NCI-H82 (cell line): ENCODE measurements at regions not wholly inside any gene's neighbourhood (a gene's known extent, or its start where the extent isn't known, plus 50 kb on each side); places are given as distances from the start of the nearest gene placed in this dataset.
"Not testable (repeated sequence)": the region's sequence is repeated elsewhere in the genome, so short reads cannot be mapped to it uniquely, and the experiment has no call there.

Source experiments
- DNase-seq: peaks from one replicate; lab custom pipeline; 2025; lab: John Stamatoyannopoulos, UW

DNA sequence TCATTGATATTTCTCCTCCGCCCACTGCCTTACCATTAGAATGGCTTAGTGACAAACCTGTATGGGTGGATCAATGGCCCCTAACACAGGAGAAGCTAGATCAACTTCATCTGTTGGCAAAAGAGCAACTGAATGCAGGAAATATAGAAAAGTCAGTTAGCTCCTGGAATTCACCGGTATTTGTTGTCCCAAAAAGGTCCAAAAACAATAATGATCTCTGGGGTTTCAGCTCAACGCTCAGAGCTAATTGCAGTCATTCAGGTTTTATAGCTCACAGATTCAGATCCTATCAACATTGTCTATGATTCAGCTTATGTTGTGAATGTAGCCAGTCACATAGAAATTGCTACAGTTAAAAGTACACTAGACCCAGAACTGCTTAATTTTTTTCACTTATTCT is 124.0 kb upstream of the ZCCHC13 start:
- DNase-seq = no peak

DNA sequence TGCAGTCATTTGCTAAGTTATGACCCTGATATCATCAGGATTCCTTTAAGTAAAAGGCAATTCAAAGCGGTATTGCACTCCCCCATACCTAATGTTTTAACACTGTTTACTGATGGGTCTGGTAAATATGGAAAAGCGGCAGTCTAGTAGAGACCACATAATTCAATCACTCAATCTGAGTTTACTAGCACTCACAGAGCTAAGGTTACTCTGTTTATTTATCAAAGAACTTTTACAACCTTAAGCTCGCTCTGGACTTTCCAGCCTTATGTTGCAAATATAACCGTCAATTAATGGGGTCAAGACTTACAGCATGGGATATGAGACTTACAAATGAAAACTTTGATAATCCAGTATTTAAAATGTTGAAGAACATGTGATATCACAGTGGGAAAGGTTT is 124.5 kb upstream of the ZCCHC13 start:
- DNase-seq = no peak

DNA sequence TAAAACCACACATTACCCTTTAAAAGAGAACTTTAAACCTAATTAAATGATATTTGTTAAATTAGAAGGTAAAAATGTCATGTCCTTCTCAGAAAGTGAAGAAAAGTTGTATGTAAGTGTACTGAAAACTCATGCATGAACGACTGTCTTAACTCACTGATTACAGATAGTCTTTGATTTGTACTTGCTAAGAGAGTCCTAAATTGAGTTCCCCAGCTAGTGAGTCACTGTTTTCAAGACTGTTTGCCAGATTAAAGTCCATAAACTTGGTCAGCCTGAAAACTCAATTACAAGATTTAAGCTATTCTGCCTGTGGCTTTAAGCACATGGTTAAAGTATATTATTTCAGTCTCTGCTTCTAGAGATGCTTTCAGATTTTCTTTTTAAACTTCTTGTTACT is 124.9 kb upstream of the ZCCHC13 start:
- DNase-seq = no peak

DNA sequence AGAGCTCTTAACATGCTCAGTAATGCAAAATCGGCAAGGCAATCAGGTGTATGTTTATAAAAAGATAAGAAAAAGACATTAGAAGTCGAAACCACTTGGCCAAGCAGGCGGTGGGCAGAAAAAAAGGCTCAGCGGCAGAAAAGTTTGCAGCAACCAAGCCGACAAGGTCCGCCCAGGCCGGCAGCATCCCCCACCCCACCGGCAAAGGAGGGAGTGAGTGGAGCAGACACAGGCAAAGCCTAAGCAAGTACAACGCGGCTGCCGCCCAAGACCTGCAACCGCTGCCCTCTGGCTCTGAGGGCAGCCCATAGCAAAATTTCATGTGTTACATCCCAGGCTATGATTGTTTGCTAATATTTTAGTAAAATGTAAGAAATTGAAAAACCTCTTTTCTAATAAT is 125.4 kb upstream of the ZCCHC13 start:
- peak; percentile 1 for DNase-seq

DNA sequence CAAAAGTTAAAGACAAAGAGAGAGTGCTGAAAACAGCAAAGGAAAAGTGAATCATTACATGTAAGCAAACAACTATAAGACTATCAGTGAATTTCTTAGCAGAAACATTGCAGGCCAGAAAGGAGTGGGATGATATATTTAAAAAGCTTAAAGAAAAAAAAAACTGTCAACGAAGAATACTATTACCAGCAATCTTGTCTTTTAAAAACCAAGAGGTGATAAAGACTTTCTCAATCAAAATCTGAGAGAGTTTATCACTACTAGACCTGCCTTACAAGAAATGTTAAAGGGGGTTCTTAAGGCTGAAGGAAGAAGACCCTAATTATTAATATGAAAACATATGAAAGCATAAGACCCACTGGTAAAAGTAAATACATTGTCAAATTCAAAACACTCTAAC is 132.5 kb upstream of the ZCCHC13 start:
- DNase-seq = no peak

DNA sequence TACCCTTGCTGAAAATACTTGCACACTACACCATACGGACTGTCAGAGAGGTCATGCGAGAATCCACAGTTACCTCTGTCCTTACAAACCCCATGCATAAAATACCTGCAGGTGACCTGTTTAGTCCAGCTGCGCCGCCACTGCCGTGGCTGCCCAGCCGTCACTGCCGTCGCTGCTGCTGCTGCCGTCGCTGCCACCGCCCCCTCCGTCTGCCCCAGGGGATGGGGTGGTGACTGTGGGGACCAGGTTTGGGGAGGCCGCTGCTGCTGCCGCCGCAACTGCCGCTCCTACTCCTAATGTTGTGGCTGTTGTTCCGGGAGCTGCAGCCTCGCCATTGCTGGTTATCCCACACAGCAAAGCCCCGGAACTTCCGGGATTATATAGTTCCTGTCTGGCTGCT is 141.8 kb upstream of the ZCCHC13 start:
- no peak for DNase-seq

DNA sequence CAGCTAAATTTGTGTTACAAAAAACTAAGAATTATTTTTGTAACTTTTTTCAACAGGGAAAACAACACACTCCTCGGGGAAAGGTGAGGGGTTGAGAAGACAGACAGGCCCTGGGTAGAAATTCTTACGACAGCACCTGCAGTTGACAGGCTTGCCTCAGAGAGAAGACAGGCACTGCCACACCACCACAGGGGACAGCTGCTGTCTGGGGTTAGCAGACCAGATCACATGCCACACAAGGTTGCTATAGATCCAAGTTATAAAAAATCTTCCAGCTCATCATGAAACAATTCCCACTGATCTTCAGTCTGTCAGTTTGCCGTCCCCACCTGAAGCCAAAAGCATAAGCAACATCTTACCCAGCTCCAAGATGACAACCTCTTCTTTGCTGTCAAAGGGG is 143.2 kb upstream of the ZCCHC13 start:
- no peak for DNase-seq

DNA sequence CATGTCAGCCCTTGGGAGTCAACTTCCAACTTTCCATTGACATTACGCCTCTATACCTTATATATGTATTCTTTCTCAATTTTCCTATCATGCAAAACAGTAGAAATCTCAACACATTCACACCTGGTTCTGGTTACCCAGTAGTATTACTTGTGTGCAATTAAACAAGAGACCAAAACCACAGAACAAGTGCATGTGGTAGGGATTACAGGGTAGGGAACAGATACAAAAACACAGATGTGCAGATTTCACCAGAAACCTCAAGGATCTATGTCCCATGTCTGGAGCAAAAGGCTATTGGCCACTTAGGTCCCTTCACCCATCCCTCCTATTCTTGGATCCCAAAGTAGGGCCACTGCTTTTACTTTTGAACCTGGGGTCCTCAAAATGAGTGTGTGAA is 143.6 kb upstream of the ZCCHC13 start:
- DNase-seq = no peak

DNA sequence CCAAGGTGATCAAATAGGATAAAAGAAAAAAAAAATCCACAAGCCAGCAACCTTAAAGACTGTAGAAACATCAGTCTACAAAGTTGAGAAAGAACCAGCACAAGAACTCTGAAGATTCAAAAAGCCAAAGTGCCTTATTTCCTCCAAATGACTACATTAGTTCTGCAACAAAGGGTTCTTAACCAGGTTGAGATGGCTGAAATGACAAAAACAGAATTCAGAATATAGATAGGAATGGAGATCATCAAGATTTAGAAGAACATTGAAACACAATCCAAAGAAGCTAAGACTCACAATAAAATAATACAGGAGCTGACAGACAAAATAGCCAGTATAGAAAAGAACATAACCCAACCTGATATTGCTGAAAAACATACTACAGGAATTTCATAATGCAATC is 156.5 kb upstream of the ZCCHC13 start:
- DNase-seq = no peak

DNA sequence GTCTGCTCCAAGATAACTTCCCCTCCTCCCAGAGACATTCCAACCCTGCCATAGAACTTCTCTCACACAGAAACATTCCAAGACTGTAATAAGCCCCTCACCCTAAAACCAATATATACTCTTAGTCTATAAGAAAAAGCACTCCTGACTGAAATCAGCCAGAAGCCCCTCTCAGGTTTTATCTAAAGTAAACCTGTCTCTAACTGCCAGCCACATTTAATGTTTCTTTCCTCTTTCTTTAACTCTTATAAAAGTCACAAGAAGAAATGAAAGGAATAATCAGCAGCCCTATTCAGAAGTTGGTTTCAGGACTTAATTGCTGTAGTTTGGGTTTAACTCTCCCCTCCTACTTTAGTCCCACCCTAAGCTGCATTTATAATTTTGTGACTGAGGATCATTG is 165.0 kb upstream of the ZCCHC13 start:
- no peak for DNase-seq

DNA sequence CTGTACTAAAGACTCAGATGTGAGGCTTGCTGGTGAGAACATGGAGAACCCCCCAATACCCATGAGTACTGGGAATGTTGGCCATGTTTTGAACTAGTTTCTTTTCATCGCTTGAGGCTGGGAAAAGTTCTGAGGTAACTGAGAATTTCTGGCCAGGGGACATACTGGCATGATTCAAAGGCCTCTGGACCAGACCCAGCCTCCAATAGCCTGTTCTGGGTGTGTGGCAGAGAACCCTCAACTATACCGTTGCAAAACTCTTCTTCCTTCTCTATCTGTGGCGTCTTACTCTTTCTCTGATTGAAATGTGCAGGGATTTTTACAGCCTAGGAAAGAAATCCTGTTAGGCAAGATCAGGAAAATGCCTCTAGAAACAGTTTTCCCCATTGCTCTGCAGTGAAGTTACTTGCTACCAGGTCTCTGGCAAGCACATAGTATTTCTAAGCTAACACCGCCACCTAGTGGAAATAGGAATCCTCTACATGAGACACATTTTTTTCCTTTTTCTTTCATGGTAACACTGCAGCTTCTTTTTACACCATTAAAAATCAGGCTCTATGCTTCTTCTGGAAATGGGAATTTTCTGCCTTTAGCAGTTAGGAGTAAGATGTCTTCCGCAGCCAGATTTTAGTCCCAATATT is 170.7 kb upstream of the ZCCHC13 start:
- peak; percentile 79 for DNase-seq

DNA sequence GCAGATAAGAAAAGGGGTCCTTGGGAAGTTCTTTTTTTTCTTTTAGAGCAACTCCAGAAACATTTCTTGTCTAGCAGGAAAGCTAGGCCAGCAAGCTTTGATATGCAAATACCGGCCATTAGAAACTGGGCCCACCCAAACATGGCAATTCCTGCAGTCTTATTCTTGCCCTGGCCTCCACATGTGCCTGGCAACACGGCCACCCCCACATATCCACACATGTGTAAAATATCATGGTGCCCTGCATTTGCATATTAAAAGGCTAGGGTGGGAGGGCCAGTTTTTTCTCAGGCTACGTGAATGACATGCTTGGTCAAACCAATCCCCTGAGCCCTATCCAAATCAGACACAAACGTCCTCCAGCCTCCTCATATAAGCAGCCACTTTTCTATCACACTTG is 171.7 kb upstream of the ZCCHC13 start:
- no peak for DNase-seq

DNA sequence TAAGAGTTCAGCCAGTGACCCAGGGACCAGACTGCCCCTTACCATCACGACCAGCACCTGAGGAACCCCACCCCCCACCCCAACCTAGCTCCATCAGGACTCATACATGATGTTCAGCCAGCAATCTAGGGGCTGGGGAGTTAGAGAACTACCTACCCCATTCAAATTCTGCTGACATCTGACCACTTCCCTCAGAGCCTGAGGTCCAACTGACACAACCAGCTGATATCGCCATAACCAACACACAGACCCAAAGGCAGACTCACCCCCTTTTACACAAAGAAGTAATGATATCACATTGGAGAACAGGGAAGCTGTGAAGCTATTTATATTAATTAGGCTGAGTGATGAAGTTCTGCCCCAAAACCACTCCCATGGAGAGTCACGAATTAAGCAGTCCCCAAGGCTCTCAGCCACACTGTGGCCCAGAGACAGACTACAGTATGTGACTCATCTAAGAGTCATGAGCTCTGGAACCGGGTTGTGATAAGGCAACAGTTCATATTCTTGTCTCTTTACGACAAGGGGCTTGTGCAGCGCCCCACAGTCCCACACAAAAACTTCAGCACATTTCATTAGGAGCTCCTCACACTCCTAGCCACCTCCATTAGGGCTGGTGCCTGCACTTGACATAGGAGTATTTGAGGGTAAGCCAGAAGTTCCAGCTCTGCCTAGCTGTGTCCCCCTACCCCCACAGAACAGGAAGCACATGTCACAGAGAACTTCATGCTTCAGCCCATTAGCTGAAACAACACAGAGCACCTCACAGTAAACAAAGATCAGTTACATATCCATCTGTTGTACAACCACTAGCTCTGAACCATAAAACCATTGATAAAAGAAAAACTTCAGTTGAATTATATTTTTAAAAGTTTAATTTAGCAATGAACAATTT is 184.7 kb upstream of the ZCCHC13 start:
- no peak for DNase-seq

DNA sequence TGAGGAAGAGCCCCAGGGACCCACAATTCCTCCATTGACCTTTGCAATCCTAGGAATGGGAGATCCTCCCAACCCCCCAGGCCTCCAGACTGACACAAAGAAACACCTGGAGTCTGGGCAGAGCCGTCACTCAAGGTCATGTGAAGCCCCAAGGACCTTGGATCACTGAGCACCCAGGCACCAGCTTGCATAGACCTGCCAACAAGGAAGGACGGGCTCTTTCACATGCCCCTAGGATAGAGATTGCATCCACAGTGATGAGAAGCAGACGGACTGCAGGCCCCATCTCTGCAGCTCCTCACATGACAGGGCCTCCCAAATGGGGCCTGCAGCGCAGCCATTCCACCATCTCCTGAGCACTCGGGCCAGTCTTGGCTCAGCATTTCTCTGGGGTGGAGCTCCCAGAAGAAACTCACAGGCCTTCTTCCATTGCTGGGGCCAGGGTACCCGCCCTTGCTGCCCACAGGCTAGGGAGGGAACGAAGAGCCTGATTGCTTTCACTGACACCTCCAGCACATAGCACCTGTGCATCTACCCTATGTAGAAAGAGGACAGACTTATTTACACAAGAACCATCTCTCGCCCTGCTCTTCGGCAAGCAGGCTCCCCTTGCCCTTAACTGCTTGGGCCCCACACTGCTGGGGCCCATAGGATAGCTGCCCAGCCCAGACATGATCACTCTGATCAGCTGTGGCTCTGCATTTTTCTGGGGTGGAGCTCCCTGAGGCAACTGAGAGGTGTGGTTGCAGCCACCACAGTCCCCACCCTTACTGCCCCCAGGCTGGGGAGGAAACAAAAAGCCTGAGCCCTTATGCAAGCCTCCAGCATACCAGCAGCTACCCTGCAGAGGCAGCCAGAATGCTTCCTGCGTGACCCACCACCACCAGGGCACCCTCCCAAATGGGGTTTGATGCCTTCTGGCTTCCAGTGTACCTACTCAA is 185.7 kb upstream of the ZCCHC13 start:
- DNase-seq = no peak

DNA sequence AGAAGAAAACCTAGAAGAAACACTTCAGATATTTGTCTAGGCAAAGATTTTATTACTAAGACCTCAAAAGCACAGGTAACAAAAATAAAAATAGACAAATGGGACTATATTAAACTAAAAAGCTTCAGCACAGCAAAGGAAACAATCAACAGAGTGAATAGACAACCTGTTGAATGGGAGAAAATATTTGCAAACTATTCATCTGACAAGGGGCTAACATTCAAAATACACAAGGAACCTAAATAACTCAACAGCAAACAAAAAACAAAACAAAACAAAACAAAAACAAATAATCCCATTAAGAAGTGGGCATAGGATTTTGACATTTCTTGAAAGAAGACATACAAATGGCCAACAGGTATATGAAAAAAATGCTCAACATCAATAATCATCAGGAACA is 192.7 kb upstream of the ZCCHC13 start:
- no peak for DNase-seq

DNA sequence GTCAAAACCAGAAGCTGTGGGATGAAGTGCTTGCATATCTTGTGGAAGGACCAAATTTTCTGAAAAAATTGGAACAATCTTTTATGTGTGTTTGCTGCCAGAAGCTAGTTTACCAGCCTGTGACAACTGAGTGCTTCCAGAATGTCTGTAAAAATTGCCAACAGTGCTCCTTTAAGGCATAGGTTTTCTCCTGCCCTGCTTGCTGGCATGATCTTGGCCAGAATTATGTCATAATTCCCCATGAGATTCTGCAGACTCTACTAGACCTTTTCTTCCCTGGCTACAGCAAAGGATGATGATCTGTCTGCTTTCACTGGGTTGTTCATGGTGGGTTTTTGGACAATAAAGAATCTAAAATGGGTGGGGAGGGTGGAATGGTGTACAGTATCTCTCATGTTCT is 196.3 kb upstream of the ZCCHC13 start:
- DNase-seq = no peak

DNA sequence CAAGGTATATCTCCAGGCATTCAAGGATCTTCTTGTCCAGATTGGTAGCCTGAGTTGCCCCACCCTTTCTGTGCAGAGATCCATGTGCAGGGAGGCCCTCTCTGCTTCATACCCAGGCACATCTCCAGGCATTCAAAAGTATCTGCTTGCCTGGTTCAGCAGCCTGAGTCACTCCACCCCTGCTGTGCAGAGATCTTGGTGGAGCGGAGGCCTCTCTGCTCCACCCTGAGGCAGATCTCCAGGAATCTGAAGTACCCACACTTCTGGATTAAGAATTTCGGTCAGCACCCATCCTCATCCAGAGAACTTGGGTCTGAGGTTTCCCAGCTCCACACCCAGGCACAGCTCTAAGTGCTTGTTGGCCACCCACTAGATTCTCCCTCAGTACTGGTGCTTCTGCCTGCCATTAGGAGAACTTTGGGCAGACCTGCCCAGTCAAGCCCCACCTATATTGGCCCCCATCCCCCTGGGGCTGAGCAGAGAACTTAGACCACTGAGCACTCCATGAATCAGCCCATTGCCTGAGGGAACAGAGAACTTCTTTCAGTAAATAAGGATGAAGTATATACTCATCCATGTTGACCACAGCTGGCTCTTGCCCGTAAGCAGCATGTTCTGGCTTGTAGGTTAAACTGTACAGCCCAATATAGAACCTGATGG is 199.5 kb upstream of the ZCCHC13 start:
- DNase-seq = no peak

DNA sequence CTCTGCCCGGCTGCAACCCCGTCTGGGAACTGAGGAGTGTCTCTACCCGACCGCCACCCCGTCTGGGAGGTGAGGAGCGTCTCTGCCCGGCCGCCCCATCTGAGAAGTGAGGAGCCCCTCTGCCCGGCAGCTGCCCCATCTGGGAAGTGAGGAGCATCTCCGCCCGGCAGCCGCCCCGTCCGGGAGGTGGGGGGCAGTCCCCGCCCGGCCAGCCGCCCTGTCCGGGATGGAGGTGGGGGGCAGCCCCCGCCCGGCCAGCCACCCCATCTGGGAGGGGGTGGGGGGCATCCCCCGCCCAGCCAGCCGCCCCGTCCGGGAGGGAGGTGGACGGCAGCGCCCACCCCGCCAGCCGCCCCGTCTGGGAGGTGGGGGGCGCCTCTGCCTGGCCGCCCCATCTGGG is 205.6 kb upstream of the ZCCHC13 start:
- DNase-seq = not testable (repeated sequence)

DNA sequence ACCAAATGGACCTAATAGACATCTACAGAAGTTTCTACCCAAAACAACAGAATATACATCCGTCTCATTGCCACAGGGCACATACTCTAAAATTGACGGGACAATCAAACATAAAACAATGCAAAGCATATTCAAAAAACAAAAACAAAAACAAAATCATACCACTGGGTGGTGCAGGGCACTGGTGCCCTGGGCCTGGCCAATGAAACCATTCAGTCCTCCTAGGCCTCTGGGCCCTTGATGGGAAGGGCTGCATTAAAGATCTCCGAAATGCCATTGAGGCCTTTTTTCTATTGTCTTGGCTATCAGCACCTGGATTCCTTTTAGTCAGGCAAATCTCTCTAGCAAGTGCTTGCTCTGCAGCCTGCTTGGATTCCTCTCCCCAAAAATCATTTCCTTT is 213.9 kb upstream of the ZCCHC13 start:
- no peak for DNase-seq

DNA sequence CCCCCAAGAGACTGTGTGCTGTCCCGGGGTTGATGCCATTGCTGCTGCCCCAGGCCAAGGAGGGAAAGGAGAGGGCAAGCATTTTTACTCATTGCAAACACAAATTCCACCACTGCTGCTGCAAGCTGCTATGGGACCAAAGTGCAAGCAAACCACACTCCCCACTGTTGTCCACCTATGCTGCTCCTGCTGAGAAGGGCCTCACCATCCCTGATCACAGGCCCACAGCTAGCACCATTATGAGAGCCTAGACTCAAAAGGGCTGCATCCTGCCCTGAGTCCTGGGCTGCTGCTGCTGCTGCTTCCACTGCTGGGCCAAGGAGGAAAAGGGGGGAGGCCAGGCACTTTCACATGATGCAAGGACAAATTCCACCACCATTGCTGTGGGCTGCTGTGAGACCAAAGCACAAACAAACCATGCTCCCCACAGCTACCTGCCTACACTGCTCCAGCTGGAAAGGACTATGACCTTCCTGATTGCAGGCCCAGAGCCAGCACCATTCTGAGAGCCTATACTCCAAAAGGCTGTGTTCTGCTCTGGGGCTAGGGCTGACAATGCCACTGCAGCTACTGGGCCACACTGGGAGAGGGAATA is 218.2 kb upstream of the ZCCHC13 start:
- no peak for DNase-seq

DNA sequence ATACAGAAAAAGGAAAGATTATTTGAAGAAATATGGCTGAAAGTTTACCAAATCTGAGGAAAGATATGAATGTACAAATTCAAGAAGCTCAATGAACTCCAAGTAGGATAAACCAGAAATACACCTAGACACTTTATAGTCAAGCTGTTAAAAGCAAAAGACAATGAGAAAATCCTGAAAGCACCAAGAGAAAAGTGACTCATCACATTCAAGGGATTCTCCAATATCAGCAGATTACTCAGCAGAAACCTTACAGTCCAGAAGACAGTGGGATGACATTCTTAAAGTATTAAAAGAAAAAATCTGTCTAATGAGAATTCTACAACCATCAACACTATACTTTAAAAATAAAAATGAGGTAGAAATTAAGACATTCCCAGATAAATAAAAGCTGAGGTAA is 223.8 kb upstream of the ZCCHC13 start:
- DNase-seq = no peak
